Loucy (cell line): ENCODE measurements at regions not wholly inside any gene's neighbourhood (a gene's known extent, or its start where the extent isn't known, plus 50 kb on each side); places are given as distances from the start of the nearest gene placed in this dataset.

Experiments used
- H2AFZ ChIP-seq: fragments of 200-600 bp; sonication (generic); 2 replicates; pipeline ENCODE4 v1.6.0; 2016; ENCODE audit warnings: antibody characterized with exemption, mild to moderate bottlenecking, low read length, moderate library complexity
- H3F3A ChIP-seq: fragments of 200-600 bp; 2 replicates; pipeline ENCODE4 v1.6.0; 2016; ENCODE audit warnings: antibody characterized with exemption, low read depth, mild to moderate bottlenecking
- H3K27me3 ChIP-seq: fragments of 200-600 bp; sonication (generic); 2 replicates; pipeline ENCODE4 v1.6.1; 2014; ENCODE audit warnings: low read length, mild to moderate bottlenecking; ENCODE audit not compliant: insufficient read depth, poor library complexity, severe bottlenecking
- H3K36me3 ChIP-seq: fragments of 200-600 bp; sonication (generic); 2 replicates; pipeline ENCODE4 v1.6.1; 2016; ENCODE audit warnings: low read length; ENCODE audit not compliant: insufficient read depth
- H3K4me1 ChIP-seq: fragments of 200-600 bp; sonication (generic); 2 replicates; pipeline ENCODE4 v1.5.1; 2014; ENCODE audit warnings: low read length, mild to moderate bottlenecking; ENCODE audit not compliant: insufficient read depth, poor library complexity, severe bottlenecking
- H3K4me2 ChIP-seq: fragments of 200-600 bp; sonication (generic); 2 replicates; pipeline ENCODE4 v1.6.0; 2014; ENCODE audit warnings: antibody characterized with exemption, low read length, low read depth, mild to moderate bottlenecking; ENCODE audit not compliant: poor library complexity, severe bottlenecking
- H3K4me3 ChIP-seq: fragments of 200-600 bp; sonication (generic); 2 replicates; pipeline ENCODE4 v1.5.1; 2014; ENCODE audit warnings: low read length, mild to moderate bottlenecking, mixed read lengths; ENCODE audit not compliant: poor library complexity, severe bottlenecking
- H3K79me2 ChIP-seq: fragments of 200-600 bp; sonication (generic); 2 replicates; pipeline ENCODE4 v1.6.1; 2014; ENCODE audit warnings: low read length; ENCODE audit not compliant: insufficient read depth
- H3K9ac ChIP-seq: fragments of 200-600 bp; sonication (generic); 2 replicates; pipeline ENCODE4 v1.6.0; 2014; ENCODE audit warnings: mild to moderate bottlenecking, low read depth, low read length, moderate library complexity; ENCODE audit not compliant: poor library complexity, severe bottlenecking
- H3K9me2 ChIP-seq: fragments of 200-600 bp; sonication (generic); replicated peaks from 2 replicates; pipeline ENCODE4 v1.6.1; 2016; ENCODE audit warnings: low read depth, low read length, mixed read lengths
- H3K9me3 ChIP-seq: fragments of 200-600 bp; sonication (generic); 2 replicates; pipeline ENCODE4 v1.6.1; 2014; ENCODE audit warnings: mild to moderate bottlenecking, antibody characterized with exemption, low read length, low read depth; ENCODE audit not compliant: insufficient read depth
- H4K20me1 ChIP-seq: fragments of 200-600 bp; sonication (generic); 2 replicates; pipeline ENCODE4 v1.6.0; 2014; ENCODE audit warnings: antibody characterized with exemption, low read length, mild to moderate bottlenecking; ENCODE audit not compliant: insufficient read depth, poor library complexity, severe bottlenecking
- CTCF ChIP-seq: fragments of 200-600 bp; sonication (generic); conservative IDR thresholded peaks from 2 replicates; pipeline ENCODE4 v1.5.1; 2014; ENCODE audit warnings: mild to moderate bottlenecking, antibody characterized with exemption, low read length
- EZH2phosphoT487 ChIP-seq: fragments of 200-600 bp; IDR thresholded peaks from 2 replicates; pipeline ENCODE4 v1.6.1; 2018; ENCODE audit warnings: antibody characterized with exemption, mild to moderate bottlenecking, moderate library complexity, borderline replicate concordance

- no peaks in the 10 kb centered on the region for H3K36me3 ChIP-seq
- no peaks in the 10 kb centered on the region for H3K27me3 ChIP-seq
- no peaks in the 10 kb centered on the region for H3K9me2 ChIP-seq
- no peak overlapping the region for H3K9ac ChIP-seq
- H3K4me3 ChIP-seq: no peak overlapping the region
- peaks cover 34% of the 10 kb centered on the region for H3K4me1 ChIP-seq
- no peak overlapping the region for H2AFZ ChIP-seq
- no peaks in the 10 kb centered on the region for H3K9me3 ChIP-seq
- H4K20me1 ChIP-seq: no peaks in the 10 kb centered on the region
- no peak for TF ChIP-seq EZH2phosphoT487
- TF ChIP-seq CTCF: no peak
- H3K79me2 ChIP-seq: no peaks in the 10 kb centered on the region
- H3F3A ChIP-seq: no peaks in the 10 kb centered on the region
- no peak overlapping the region for H3K4me2 ChIP-seq
Observed at GRCh38 chr5:68372161-68372560, 156.6 kb downstream of the PIK3R1 start.

GRCh38 chr5:68373050-68373449 is 157.5 kb downstream of the PIK3R1 start:
- peaks cover 4% of the 10 kb centered on the region; the same call in 1 of the 2 replicates for H3F3A ChIP-seq
- H3K9me3 ChIP-seq: no peaks in the 10 kb centered on the region
- TF ChIP-seq EZH2phosphoT487: no peak
- H3K9me2 ChIP-seq: no peaks in the 10 kb centered on the region
- no peak overlapping the region for H3K4me2 ChIP-seq
- no peak overlapping the region for H2AFZ ChIP-seq
- no peaks in the 10 kb centered on the region for H3K79me2 ChIP-seq
- no peaks in the 10 kb centered on the region for H3K27me3 ChIP-seq
- H3K36me3 ChIP-seq: no peaks in the 10 kb centered on the region
- H4K20me1 ChIP-seq: no peaks in the 10 kb centered on the region
- H3K4me3 ChIP-seq: no peak overlapping the region
- no peak overlapping the region for H3K9ac ChIP-seq
- peaks cover 42% of the 10 kb centered on the region for H3K4me1 ChIP-seq

GRCh38 chr5:68374796-68375518 is 159.4 kb downstream of the PIK3R1 start:
- no peaks in the 10 kb centered on the region for H3K9me2 ChIP-seq
- TF ChIP-seq CTCF: no peak
- TF ChIP-seq EZH2phosphoT487: no peak
- H2AFZ ChIP-seq: no peak overlapping the region
- no peaks in the 10 kb centered on the region for H3K36me3 ChIP-seq
- no peaks in the 10 kb centered on the region for H3K79me2 ChIP-seq
- no peak overlapping the region for H3K9ac ChIP-seq
- H3K4me2 ChIP-seq: no peak overlapping the region
- H4K20me1 ChIP-seq: no peaks in the 10 kb centered on the region
- no peaks in the 10 kb centered on the region for H3K9me3 ChIP-seq
- H3K4me3 ChIP-seq: no peak overlapping the region
- no peaks in the 10 kb centered on the region for H3K27me3 ChIP-seq
- H3K4me1 ChIP-seq: peaks cover 46% of the 10 kb centered on the region
- H3F3A ChIP-seq: peaks cover 11% of the 10 kb centered on the region

GRCh38 chr5:68375540-68375939 is 160.0 kb downstream of the PIK3R1 start:
- H3K9ac ChIP-seq: no peak overlapping the region
- no peaks in the 10 kb centered on the region for H3K27me3 ChIP-seq
- H4K20me1 ChIP-seq: no peaks in the 10 kb centered on the region
- peaks cover 11% of the 10 kb centered on the region for H3F3A ChIP-seq
- H3K4me1 ChIP-seq: peaks cover 52% of the 10 kb centered on the region
- H3K9me3 ChIP-seq: no peaks in the 10 kb centered on the region
- no peaks in the 10 kb centered on the region for H3K36me3 ChIP-seq
- no peaks in the 10 kb centered on the region for H3K79me2 ChIP-seq
- no peak overlapping the region for H2AFZ ChIP-seq
- no peak overlapping the region for H3K4me2 ChIP-seq
- H3K9me2 ChIP-seq: no peaks in the 10 kb centered on the region
- TF ChIP-seq CTCF (no peak), EZH2phosphoT487 (no peak)
- H3K4me3 ChIP-seq: no peak overlapping the region
